Astrocyte of the cerebellum (primary cell): ENCODE measurements at regions not wholly inside any gene's neighbourhood (a gene's known extent, or its start where the extent isn't known, plus 50 kb on each side); places are given as distances from the start of the nearest gene placed in this dataset.

Experiments
- DNase-seq: peaks from one replicate; pipeline ENCODE4 v3.0.0-alpha.2; 2011; ENCODE audit warnings: low read depth
- H3K4me3 ChIP-seq: 2 replicates; pipeline ENCODE4 v1.5.1; 2011; ENCODE audit warnings: mild to moderate bottlenecking, low read depth, low read length, moderate library complexity
- in situ Hi-C: cut with HindIII; loops from 2 replicates; pipeline ENCODE4 v1.10.0; 2017; ENCODE audit warnings: low sequenced_read_pairs
- TF ChIP-seq, protein P1 (sequence below): IDR thresholded peaks from 2 replicates; pipeline ENCODE4 v1.5.1; 2012; ENCODE audit warnings: low read length, low read depth, moderate library complexity, mild to moderate bottlenecking; ENCODE audit errors: missing control alignments

DNA sequence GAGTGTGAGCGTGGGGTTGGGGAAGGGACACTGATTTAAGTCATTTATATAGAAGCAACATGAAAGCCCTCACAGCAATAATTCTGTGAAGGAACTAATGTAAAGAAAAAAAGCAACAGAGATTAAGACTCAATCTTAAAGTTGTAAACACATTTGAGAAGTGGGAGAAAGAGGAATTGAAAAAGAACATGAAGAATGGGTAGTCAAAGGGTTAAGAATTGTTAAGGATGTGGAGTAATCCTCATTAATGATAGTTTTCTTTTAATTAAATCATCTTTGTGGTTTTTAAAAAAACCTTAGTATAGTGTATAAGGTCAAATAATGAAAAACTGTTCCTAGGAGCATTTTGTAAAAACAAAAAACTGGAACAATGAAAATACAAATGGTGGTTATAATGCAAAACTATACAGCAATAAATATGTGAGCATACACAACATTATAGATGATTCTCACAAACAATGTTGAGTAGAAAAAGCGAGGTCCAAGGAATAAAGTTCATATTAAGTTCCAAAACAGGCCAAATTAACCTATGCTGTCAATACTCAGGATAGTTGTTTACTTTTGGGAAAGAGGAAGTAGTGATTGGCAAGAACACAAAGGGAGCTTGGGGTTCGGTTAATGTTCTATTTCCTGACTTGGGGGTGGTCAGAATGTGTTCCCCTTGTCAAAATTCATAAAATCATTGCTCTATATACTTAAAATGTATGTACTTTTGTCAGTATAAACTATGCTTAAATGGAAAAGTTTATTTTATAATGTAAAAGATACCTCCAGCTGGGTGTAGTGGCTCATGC lies 120.4 kb upstream of the ATF7IP start:
- TF ChIP-seq, protein P1, sequence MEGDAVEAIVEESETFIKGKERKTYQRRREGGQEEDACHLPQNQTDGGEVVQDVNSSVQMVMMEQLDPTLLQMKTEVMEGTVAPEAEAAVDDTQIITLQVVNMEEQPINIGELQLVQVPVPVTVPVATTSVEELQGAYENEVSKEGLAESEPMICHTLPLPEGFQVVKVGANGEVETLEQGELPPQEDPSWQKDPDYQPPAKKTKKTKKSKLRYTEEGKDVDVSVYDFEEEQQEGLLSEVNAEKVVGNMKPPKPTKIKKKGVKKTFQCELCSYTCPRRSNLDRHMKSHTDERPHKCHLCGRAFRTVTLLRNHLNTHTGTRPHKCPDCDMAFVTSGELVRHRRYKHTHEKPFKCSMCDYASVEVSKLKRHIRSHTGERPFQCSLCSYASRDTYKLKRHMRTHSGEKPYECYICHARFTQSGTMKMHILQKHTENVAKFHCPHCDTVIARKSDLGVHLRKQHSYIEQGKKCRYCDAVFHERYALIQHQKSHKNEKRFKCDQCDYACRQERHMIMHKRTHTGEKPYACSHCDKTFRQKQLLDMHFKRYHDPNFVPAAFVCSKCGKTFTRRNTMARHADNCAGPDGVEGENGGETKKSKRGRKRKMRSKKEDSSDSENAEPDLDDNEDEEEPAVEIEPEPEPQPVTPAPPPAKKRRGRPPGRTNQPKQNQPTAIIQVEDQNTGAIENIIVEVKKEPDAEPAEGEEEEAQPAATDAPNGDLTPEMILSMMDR: no peak
- in situ Hi-C loops: no loop called here
- no peak for DNase-seq
- no peak overlapping the region for H3K4me3 ChIP-seq

DNA sequence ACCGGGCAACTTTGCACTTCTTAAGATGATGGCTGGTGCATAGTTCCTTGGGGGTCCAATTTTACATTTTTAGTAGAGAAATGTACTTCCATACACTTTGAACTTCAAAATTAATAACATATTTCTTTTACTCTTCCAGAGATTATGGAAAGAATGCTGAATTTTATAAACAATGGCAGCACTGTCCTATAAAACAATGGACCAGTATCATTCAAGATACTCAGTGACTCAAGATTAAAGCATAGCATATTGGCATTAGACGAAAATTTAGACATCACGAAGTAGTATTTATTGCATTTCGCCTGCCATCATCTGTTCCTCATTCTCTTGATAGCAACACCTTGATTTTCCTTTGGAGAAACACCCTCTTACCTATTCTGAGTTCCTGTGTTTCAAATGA lies 118.3 kb upstream of the ATF7IP start:
- in situ Hi-C loops: no loop called here
- no peak for DNase-seq
- no peak overlapping the region for H3K4me3 ChIP-seq
- TF ChIP-seq, protein P1: no peak

DNA sequence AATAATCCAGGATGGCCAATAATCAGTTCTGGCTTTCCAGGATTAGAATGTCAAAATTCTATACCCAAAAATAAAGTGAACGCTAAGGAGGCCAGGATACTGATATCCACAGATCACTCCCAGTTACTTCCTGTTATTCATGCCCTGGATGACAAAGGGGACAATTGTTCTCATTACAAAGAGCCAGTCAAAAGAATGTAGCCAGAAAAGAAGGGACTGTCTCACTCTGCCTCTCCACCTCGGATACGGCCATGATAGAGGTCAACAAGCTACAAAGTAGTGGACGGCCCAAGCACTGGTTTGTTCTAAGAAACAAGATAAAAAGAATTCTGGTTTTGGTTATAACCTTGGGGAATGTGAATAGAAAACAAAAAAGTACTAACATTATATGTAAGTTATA lies 116.1 kb upstream of the ATF7IP start:
- H3K4me3 ChIP-seq: no peak overlapping the region
- TF ChIP-seq, protein P1: no peak
- in situ Hi-C loops: no loop called here
- DNase-seq: no peak

DNA sequence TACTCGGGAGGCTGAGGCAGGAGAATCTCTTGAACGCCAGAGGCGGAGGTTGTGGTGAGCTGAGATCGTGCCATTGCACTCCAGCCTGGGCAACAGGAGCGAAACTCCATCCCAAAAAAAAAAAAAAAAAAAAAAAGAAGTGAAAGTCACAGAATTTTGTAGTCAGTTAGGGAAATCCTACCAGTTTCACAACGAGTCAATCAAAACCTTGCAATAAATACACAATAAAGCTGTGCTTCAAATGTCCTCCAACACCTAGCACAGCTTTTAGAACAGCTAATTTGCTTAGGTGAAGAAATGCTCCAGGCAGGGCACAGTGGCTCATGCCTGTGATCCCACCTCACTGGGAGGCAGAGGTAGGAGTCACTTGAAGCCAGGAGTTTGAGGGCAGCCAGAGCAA lies 112.8 kb upstream of the ATF7IP start:
- in situ Hi-C loops: no loop called here
- no peak for DNase-seq
- H3K4me3 ChIP-seq: no peak overlapping the region
- TF ChIP-seq, protein P1: no peak

DNA sequence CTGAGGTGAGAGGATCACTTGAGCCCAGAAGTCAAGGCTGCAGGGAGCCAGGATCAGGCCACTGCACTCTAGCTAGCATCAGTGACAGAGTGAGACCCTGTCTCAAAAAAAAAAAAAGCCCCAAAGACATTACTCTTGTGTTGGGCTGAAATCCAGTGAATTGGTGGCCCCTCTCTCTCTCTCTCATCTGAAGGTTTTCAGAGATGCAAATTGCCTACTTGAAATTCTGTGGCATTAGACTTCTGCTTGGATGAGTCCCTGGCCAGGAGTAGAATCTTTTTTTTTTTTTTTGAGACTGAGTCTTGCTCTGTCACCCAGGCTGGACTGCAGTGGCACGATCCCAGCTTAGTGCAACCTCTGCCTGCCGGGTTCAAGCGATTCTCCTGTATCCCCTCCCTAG lies 112.0 kb upstream of the ATF7IP start:
- no peak overlapping the region for H3K4me3 ChIP-seq
- in situ Hi-C loops: no loop called here
- TF ChIP-seq, protein P1: no peak
- no peak for DNase-seq

DNA sequence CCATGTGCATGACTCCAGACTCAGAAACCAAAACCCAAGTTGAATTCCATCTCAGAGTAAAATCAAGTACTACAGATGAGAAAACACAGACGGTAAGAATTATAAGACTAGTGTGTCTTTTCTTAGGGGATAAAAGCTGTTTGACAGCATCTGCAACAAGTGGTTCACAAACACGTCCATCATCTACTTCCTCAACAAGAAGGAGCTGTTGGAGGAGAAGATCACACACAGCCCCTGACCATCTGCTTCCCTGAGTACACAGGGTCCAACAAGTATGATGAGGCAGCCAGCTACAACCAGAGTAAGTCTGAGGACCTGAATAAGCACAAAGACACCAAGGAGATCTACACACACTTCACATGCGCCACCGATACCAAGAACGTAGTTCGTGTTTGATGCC lies 110.7 kb upstream of the ATF7IP start:
- DNase-seq: no peak
- no peak overlapping the region for H3K4me3 ChIP-seq
- TF ChIP-seq, protein P1: no peak
- in situ Hi-C loops: loop anchor here (5.0 kb wide), 1 partner anchor 163 kb away; no protein-coding TSS in a partner anchor
